Mesothelial cell of epicardium (in vitro differentiated cells): ENCODE measurements at regions not wholly inside any gene's neighbourhood (a gene's known extent, or its start where the extent isn't known, plus 50 kb on each side); places are given as distances from the start of the nearest gene placed in this dataset.

Experiments used
- DNase-seq, 2 experiments: peaks; one replicate each; pipeline ENCODE4 v3.0.0; 2021; ENCODE audit warnings: low spot score in 2 of 2; ENCODE audit not compliant: unreplicated experiment in 2 of 2
- H3K27ac Mint-ChIP-seq: 2 replicates; pipeline ENCODE4 v1.8.0; 2021; ENCODE audit warnings: mixed read lengths
- H3K27me3 Mint-ChIP-seq: 2 replicates; pipeline ENCODE4 v1.8.0; 2021; ENCODE audit warnings: low read depth, mixed read lengths
- H3K36me3 Mint-ChIP-seq: 2 replicates; pipeline ENCODE4 v1.8.0; 2021; ENCODE audit warnings: mixed read lengths
- H3K4me1 Mint-ChIP-seq: 2 replicates; pipeline ENCODE4 v1.8.0; 2021; ENCODE audit warnings: mixed read lengths
- H3K4me3 Mint-ChIP-seq: 2 replicates; pipeline ENCODE4 v1.8.0; 2021; ENCODE audit warnings: mild to moderate bottlenecking, moderate library complexity, mixed read lengths
- H3K9me3 Mint-ChIP-seq: 2 replicates; pipeline ENCODE4 v1.8.0; 2021; ENCODE audit warnings: mixed read lengths
- CTCF ChIP-seq: fragments of 200-600 bp; sonication (generic); IDR thresholded peaks from one replicate; pipeline ENCODE4 v1.5.0; 2021; ENCODE audit warnings: antibody characterized with exemption; ENCODE audit not compliant: unreplicated experiment

- H3K9me3 Mint-ChIP-seq: peaks cover 7% of the 10 kb centered on the region
- DNase-seq: no peak
- H3K27me3 Mint-ChIP-seq: no peaks in the 10 kb centered on the region
- H3K36me3 Mint-ChIP-seq: no peaks in the 10 kb centered on the region
- peaks cover 21% of the 10 kb centered on the region for H3K4me1 Mint-ChIP-seq
- H3K4me3 Mint-ChIP-seq: no peak overlapping the region
- TF ChIP-seq CTCF: no peak
- peak overlapping the region; percentile 33 for H3K27ac Mint-ChIP-seq
These were observed 90.2 kb upstream of the NGF start for GRCh38 chr1:115428256-115428655.

GRCh38 chr1:115426956-115427355 is 88.9 kb upstream of the NGF start:
- TF ChIP-seq CTCF: no peak
- Mint-ChIP-seq H3K9me3 (peaks cover 4% of the 10 kb centered on the region), H3K27ac (no peak overlapping the region), H3K4me1 (peaks cover 22% of the 10 kb centered on the region), H3K36me3 (no peaks in the 10 kb centered on the region), H3K4me3 (no peak overlapping the region), H3K27me3 (no peaks in the 10 kb centered on the region)
- DNase-seq: no peak

- no peak for TF ChIP-seq CTCF
- H3K27me3 Mint-ChIP-seq: no peaks in the 10 kb centered on the region
These were observed 88.3 kb upstream of the NGF start for GRCh38 chr1:115426231-115426771.

GRCh38 chr1:115425442-115425841 is 87.4 kb upstream of the NGF start:
- TF ChIP-seq CTCF: no peak
- Mint-ChIP-seq H3K27ac (no peak overlapping the region), H3K4me3 (no peak overlapping the region), H3K27me3 (no peaks in the 10 kb centered on the region), H3K9me3 (peaks cover 4% of the 10 kb centered on the region), H3K4me1 (peaks cover 29% of the 10 kb centered on the region), H3K36me3 (no peaks in the 10 kb centered on the region)
- DNase-seq: no peak

More at GRCh38 chr1:115426231-115426771, 88.3 kb upstream of the NGF start:
- no peak overlapping the region for H3K4me3 Mint-ChIP-seq
- H3K36me3 Mint-ChIP-seq: no peaks in the 10 kb centered on the region
- peaks cover 26% of the 10 kb centered on the region for H3K4me1 Mint-ChIP-seq
- DNase-seq: no peak
- H3K9me3 Mint-ChIP-seq: peaks cover 4% of the 10 kb centered on the region
- H3K27ac Mint-ChIP-seq: no peak overlapping the region

GRCh38 chr1:115423776-115424175 is 85.7 kb upstream of the NGF start:
- Mint-ChIP-seq H3K4me1 (peaks cover 27% of the 10 kb centered on the region), H3K4me3 (no peak overlapping the region), H3K9me3 (peaks cover 2% of the 10 kb centered on the region), H3K36me3 (no peaks in the 10 kb centered on the region), H3K27me3 (no peaks in the 10 kb centered on the region), H3K27ac (no peak overlapping the region)
- no peak for DNase-seq
- TF ChIP-seq CTCF: no peak

GRCh38 chr1:115419571-115419970 is 81.5 kb upstream of the NGF start:
- H3K9me3 Mint-ChIP-seq: peaks cover 9% of the 10 kb centered on the region
- H3K36me3 Mint-ChIP-seq: no peaks in the 10 kb centered on the region
- H3K27me3 Mint-ChIP-seq: no peaks in the 10 kb centered on the region
- no peak overlapping the region for H3K27ac Mint-ChIP-seq
- no peak for DNase-seq
- no peak overlapping the region for H3K4me3 Mint-ChIP-seq
- no peak for TF ChIP-seq CTCF
- H3K4me1 Mint-ChIP-seq: peaks cover 18% of the 10 kb centered on the region
